Omental fat pad (tissue), 3 donors: ENCODE measurements at regions not wholly inside any gene's neighbourhood (a gene's known extent, or its start where the extent isn't known, plus 50 kb on each side); places are given as distances from the start of the nearest gene placed in this dataset.

Source experiments
- ATAC-seq: fragments of 150-250 bp; one replicate; pipeline ENCODE4 v1.9.1; 2016; ENCODE audit warnings: mild to moderate bottlenecking, moderate library complexity; ENCODE audit not compliant: low FRiP score
- DNase-seq: peaks from one replicate; pipeline ENCODE4 v3.0.0-alpha.2; 2019; ENCODE audit warnings: low spot score
- CTCF ChIP-seq, 3 donors: fragments of 450-650 bp; IDR thresholded peaks; one replicate each; pipeline ENCODE4 v1.5.1; 2016 to 2017; ENCODE audit warnings: antibody characterized with exemption in 3 of 3, mild to moderate bottlenecking in 3 of 3, moderate library complexity in 2 of 3

- no peak for TF ChIP-seq CTCF (IDR thresholded peaks at IDR 0.05)
- ATAC-seq (no peak), DNase-seq (no peak)
Measured at GRCh38 chr4:160386846-160387245, 1284.0 kb downstream of the RAPGEF2 start.

- no peak for TF ChIP-seq CTCF (IDR thresholded peaks at IDR 0.05)
- DNase-seq (no peak), ATAC-seq (no peak)
Measured at GRCh38 chr4:160399826-160400225, 1296.9 kb downstream of the RAPGEF2 start.

GRCh38 chr4:160403081-160403480, 1300.2 kb downstream of the RAPGEF2 start:
- no peak for DNase-seq
- ATAC-seq: no peak
- TF ChIP-seq CTCF (IDR thresholded peaks at IDR 0.05): no peak

GRCh38 chr4:160406263-160406825, 1303.5 kb downstream of the RAPGEF2 start:
- ATAC-seq (no peak), DNase-seq (no peak)
- no peak for TF ChIP-seq CTCF (IDR thresholded peaks at IDR 0.05)

- DNase-seq (no peak), ATAC-seq (no peak)
- no peak for TF ChIP-seq CTCF (IDR thresholded peaks at IDR 0.05)
Measured at GRCh38 chr4:160414496-160414895, 1311.6 kb downstream of the RAPGEF2 start.

GRCh38 chr4:160423879-160424451, 1321.1 kb downstream of the RAPGEF2 start:
- ATAC-seq (no peak), DNase-seq (no peak)
- TF ChIP-seq CTCF (IDR thresholded peaks at IDR 0.05): no peak

GRCh38 chr4:160426233-160426632, 1323.4 kb downstream of the RAPGEF2 start:
- ATAC-seq (no peak), DNase-seq (no peak)
- no peak for TF ChIP-seq CTCF (IDR thresholded peaks at IDR 0.05)
